ENCODE measurements at regions not wholly inside any gene's neighbourhood (a gene's known extent, or its start where the extent isn't known, plus 50 kb on each side); places are given as distances from the start of the nearest gene placed in this dataset.

DNA sequence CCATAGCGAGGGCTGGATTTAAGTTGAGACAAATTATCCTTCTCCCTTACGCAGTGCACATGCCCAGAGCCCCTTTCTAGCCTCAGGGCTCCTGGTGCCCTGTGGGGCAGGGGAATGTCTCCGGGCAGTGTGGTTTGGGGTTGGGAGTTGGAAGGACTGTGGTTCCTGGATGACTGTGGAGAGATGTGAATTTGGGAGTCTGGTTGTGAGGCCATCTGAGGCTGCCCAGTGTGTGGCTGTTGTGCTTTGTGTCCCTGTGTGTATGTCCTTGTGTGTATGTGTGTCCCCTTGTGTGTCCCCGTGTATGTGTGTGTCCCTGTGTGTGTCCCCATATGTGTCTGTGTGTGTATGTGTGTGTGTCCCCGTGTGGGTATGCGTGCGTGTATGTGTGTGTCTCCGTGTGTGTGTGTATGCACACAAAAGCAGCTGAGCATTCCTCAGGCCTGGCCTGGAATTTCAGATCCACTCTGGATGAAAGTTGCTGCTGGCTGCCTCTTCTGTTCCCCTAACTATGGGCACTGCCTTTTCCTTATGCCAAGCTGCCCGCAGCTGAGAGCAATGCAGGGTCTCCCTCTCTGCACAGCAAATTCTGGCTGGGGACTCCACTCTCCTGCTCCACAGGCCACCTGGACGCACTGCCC lies 65.4 kb downstream of the UBIAD1 start:
- no peak for DNase-seq (ENCODE audit: low spot score)
- Mint-ChIP-seq H3K4me1 (ENCODE audit: unreplicated experiment) (peaks cover 7% of the 10 kb centered on the region), H3K36me3 (ENCODE audit: low read depth, unreplicated experiment) (no peaks in the 10 kb centered on the region), H3K27me3 (ENCODE audit: unreplicated experiment) (peaks cover 7% of the 10 kb centered on the region), H3K4me3 (ENCODE audit: unreplicated experiment) (no peak overlapping the region), H3K27ac (ENCODE audit: unreplicated experiment) (peak overlapping the region; percentile 41), H3K9me3 (ENCODE audit: unreplicated experiment) (no peaks in the 10 kb centered on the region)
- TF ChIP-seq, protein P1, sequence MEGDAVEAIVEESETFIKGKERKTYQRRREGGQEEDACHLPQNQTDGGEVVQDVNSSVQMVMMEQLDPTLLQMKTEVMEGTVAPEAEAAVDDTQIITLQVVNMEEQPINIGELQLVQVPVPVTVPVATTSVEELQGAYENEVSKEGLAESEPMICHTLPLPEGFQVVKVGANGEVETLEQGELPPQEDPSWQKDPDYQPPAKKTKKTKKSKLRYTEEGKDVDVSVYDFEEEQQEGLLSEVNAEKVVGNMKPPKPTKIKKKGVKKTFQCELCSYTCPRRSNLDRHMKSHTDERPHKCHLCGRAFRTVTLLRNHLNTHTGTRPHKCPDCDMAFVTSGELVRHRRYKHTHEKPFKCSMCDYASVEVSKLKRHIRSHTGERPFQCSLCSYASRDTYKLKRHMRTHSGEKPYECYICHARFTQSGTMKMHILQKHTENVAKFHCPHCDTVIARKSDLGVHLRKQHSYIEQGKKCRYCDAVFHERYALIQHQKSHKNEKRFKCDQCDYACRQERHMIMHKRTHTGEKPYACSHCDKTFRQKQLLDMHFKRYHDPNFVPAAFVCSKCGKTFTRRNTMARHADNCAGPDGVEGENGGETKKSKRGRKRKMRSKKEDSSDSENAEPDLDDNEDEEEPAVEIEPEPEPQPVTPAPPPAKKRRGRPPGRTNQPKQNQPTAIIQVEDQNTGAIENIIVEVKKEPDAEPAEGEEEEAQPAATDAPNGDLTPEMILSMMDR (IDR thresholded peaks at IDR 0.05; ENCODE audit: unreplicated experiment) = no peak

DNA sequence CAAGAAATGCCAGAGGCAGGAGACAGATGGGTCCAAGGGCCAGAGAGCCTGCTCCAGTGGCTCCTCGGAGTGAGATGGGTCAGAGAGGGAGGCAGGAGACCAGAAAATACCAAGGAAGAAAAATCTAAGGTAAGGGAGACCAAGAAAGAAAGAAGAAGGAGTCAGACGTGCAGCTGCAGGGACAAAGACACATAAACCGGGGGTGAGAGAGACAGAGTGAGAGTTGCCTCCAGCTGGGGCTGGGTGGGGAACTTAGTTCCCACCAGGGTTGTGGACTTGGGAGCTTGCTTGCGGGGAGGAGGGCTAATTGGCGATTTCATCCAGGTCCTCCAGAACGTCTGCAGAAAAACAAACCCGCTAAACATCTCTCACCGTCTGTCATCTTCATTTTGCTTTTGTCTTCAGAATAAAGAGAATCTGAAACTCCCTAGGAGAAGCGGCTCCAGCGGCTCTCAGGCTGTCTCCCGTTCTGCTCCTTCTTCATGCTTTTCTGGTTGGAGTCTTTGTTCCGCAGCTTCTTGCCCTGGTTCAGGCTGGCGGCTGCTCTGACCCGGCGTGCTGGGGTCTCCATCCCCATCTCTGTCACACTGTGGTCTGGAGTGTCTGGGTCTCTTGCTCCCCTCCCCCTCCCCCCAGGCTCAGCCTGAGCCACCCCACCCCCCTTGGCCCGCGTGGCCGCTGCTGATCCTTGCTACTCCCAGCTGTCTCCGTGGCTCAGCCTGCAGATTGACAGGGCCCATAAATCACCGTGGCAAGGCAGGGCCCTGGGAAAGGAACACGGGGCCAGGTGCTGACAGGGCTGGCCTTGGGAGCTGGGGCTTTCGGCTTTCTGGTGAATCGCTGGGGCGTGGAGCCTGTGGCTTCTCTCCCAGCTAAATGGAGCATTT lies 66.6 kb downstream of the UBIAD1 start:
- TF ChIP-seq, protein P1 (IDR thresholded peaks at IDR 0.05; ENCODE audit: unreplicated experiment) = no peak
- peaks cover 9% of the 10 kb centered on the region for H3K4me1 Mint-ChIP-seq (ENCODE audit: unreplicated experiment)
- no peak overlapping the region for H3K4me3 Mint-ChIP-seq (ENCODE audit: unreplicated experiment)
- H3K27ac Mint-ChIP-seq (ENCODE audit: unreplicated experiment) = no peak overlapping the region
- no peak for DNase-seq (ENCODE audit: low spot score)
- H3K27me3 Mint-ChIP-seq (ENCODE audit: unreplicated experiment) = peaks cover 7% of the 10 kb centered on the region
- H3K36me3 Mint-ChIP-seq (ENCODE audit: low read depth, unreplicated experiment) = no peaks in the 10 kb centered on the region
- no peaks in the 10 kb centered on the region for H3K9me3 Mint-ChIP-seq (ENCODE audit: unreplicated experiment)

DNA sequence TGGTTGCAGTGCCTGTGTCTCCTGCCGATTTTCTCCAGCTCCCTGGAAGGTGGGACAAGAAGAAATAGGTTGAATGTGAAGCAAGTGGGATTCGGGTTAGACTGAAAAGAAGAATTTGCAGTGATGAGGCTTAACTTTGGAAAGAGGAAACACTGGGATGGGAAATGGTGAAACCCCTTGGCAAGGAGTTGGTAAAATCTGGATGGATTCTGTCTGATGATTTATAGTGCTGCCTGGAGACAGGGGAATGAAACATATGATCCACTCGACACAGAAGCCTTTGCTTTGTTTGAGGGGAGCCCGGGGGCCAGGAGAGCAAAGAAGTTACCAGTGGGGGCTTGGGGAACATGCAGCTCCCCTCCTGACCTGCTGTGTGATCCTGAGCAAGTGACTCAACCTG lies 67.2 kb downstream of the UBIAD1 start:
- peaks cover 7% of the 10 kb centered on the region for H3K27me3 Mint-ChIP-seq (ENCODE audit: unreplicated experiment)
- no peak for DNase-seq (ENCODE audit: low spot score)
- no peaks in the 10 kb centered on the region for H3K36me3 Mint-ChIP-seq (ENCODE audit: low read depth, unreplicated experiment)
- no peak overlapping the region for H3K4me3 Mint-ChIP-seq (ENCODE audit: unreplicated experiment)
- peaks cover 15% of the 10 kb centered on the region for H3K4me1 Mint-ChIP-seq (ENCODE audit: unreplicated experiment)
- no peak overlapping the region for H3K27ac Mint-ChIP-seq (ENCODE audit: unreplicated experiment)
- no peaks in the 10 kb centered on the region for H3K9me3 Mint-ChIP-seq (ENCODE audit: unreplicated experiment)
- TF ChIP-seq, protein P1 (IDR thresholded peaks at IDR 0.05; ENCODE audit: unreplicated experiment) = no peak

DNA sequence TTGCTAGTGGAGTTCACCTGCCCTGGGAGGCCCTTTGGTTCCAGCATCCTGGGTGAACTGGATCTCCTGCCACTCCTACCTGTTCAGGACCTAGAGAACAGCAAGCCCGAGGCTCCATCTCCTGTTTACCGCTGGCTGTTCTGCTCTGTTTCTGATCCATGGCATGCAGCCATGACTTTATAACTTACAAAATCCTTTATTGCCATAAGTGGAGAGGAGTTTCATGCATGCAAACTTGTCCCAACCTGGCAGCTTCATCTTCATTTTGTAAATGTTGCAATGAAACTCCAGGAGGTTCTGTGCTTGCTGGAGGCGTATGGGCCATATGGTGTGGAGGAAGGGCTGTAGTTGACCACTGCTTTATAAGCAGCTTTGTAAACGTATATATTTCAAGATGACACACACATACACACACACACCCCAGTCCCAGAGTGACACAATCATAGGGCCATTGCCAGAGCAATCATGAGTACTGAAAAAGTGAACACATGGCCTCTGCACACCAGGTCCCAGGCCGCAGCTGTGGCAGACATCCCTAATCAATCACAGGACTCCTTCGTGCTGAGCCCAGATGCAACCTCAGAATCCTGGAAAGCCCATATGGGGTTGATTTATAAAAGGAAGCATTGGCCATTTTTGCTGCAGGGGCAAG lies 69.0 kb downstream of the UBIAD1 start:
- Mint-ChIP-seq H3K27ac (ENCODE audit: unreplicated experiment) (peak overlapping the region; percentile 30), H3K36me3 (ENCODE audit: low read depth, unreplicated experiment) (no peaks in the 10 kb centered on the region)

More for the DNA sequence above, 69.0 kb downstream of the UBIAD1 start:
- H3K4me3 Mint-ChIP-seq (ENCODE audit: unreplicated experiment) = no peak overlapping the region
- no peaks in the 10 kb centered on the region for H3K9me3 Mint-ChIP-seq (ENCODE audit: unreplicated experiment)
- TF ChIP-seq, protein P1 (IDR thresholded peaks at IDR 0.05; ENCODE audit: unreplicated experiment) = no peak
- DNase-seq (ENCODE audit: low spot score) = no peak
- peaks cover 7% of the 10 kb centered on the region for H3K27me3 Mint-ChIP-seq (ENCODE audit: unreplicated experiment)
- peaks cover 21% of the 10 kb centered on the region for H3K4me1 Mint-ChIP-seq (ENCODE audit: unreplicated experiment)
